ENCODE measurements at regions not wholly inside any gene's neighbourhood (a gene's known extent, or its start where the extent isn't known, plus 50 kb on each side); places are given as distances from the start of the nearest gene placed in this dataset.

GRCh38 chr7:121681700-121682099, 191.3 kb upstream of the PTPRZ1 start:
- Histone ChIP-seq H3K79me1 (ENCODE audit: low read depth in 1 of 2, low read length in 2 of 2) (no peaks in the 10 kb centered on the region), H2AK9ac (replicated peaks; ENCODE audit: low read depth, low read length, poor library complexity) (no peak overlapping the region), H3K18ac (ENCODE audit: low read depth, low read length) (no peak overlapping the region), H3K27me3 (ENCODE audit: control insufficient read depth, insufficient read depth, low read length) (no peaks in the 10 kb centered on the region), H3K27ac (ENCODE audit: insufficient read depth, low read length) (no peak overlapping the region), H3K4me2 (ENCODE audit: low read depth, low read length) (no peak overlapping the region), H3K23ac (ENCODE audit: low read depth, low read length) (no peak overlapping the region), H4K91ac (ENCODE audit: insufficient read depth, low read depth, low read length) (no peak overlapping the region), H2BK120ac (ENCODE audit: low read depth, low read length) (no peak overlapping the region), H2AK5ac (ENCODE audit: low read depth, low read length) (no peak overlapping the region), H3K4ac (ENCODE audit: low read depth, low read length) (no peak overlapping the region), H3K9ac (ENCODE audit: low read depth, low read length) (no peak overlapping the region), H2BK20ac (ENCODE audit: low read depth, low read length) (no peak overlapping the region), H4K20me1 (ENCODE audit: insufficient read depth, low read length) (no peaks in the 10 kb centered on the region), H2BK5ac (ENCODE audit: low read depth, low read length, poor library complexity, severe bottlenecking) (no peak overlapping the region), H4K8ac (ENCODE audit: low read depth in 2 of 2, low read length in 2 of 2) (no peak overlapping the region), H2BK15ac (ENCODE audit: low read depth, low read length) (no peak overlapping the region), H3K56ac (ENCODE audit: extremely low read depth, insufficient read depth, low read length) (no peak overlapping the region), H3K36me3 (ENCODE audit: control insufficient read depth, insufficient read depth, low read length) (no peaks in the 10 kb centered on the region), H3K4me1 (ENCODE audit: control insufficient read depth, insufficient read depth, low read length) (no peaks in the 10 kb centered on the region), H2AFZ (replicated peaks; ENCODE audit: low read length, poor library complexity) (no peak overlapping the region), H3K14ac (replicated peaks; ENCODE audit: low read depth, low read length) (no peak overlapping the region), H3K4me3 (ENCODE audit: insufficient read depth, low read depth, low read length) (no peak overlapping the region), H3K9me1 (ENCODE audit: insufficient read depth, low read length) (no peaks in the 10 kb centered on the region), H3K9me3 (ENCODE audit: control insufficient read depth, insufficient read depth, low read length) (no peaks in the 10 kb centered on the region), H4K5ac (ENCODE audit: low read depth, low read length) (no peak overlapping the region)
- ChIA-PET CTCF (no interaction called here), POLR2A (ENCODE audit: unreplicated experiment) (no interaction called here)
- no peak for ATAC-seq (ENCODE audit: low read depth)
- no peak for TF ChIP-seq RAD21 (IDR thresholded peaks at IDR 0.05; ENCODE audit: low read length)
- no peak for TF ChIP-seq ELK1 (IDR thresholded peaks at IDR 0.05; ENCODE audit: borderline replicate concordance, low read depth, low read length)
- no peak for TF ChIP-seq CEBPB (IDR thresholded peaks at IDR 0.05; ENCODE audit: low read depth, low read length)
- TF ChIP-seq NFE2L2 (IDR thresholded peaks at IDR 0.05; ENCODE audit: low read depth, low read length), result no peak
- TF ChIP-seq CTCF (conservative IDR thresholded peaks at IDR 0.05; ENCODE audit: low read depth, low read length), result no peak
- TF ChIP-seq FOS (IDR thresholded peaks at IDR 0.05; ENCODE audit: low read depth, low read length), result no peak
- TF ChIP-seq MXI1 (IDR thresholded peaks at IDR 0.05; ENCODE audit: borderline replicate concordance, low read depth, low read length), result no peak
- no peak for TF ChIP-seq RCOR1 (IDR thresholded peaks at IDR 0.05; ENCODE audit: insufficient replicate concordance, low read length)
- TF ChIP-seq POLR2A (IDR thresholded peaks at IDR 0.05; ENCODE audit: low read depth, low read length), result no peak
- no peak for TF ChIP-seq BHLHE40 (IDR thresholded peaks at IDR 0.05; ENCODE audit: low read depth, low read length)
- no peak for TF ChIP-seq SMC3 (IDR thresholded peaks at IDR 0.05; ENCODE audit: low read depth, low read length)
- no peak for TF ChIP-seq MAFK (IDR thresholded peaks at IDR 0.05; ENCODE audit: low read depth, low read length)
- no CpG with 5 or more reads among the region's 3 CpGs for WGBS, 2 experiments (ENCODE audit: extremely low coverage in 2 of 2, insufficient read length in 1 of 2)
- no peak for DNase-seq
- BruUV-seq (replicated peaks), result no TSS peak
- in situ Hi-C loops (cut with MboI; ENCODE audit: low sequenced_read_pairs) (no loop called here), intact Hi-C loops (cut with micrococcal nuclease) (no loop called here), dilution Hi-C loops (cut with HindIII; ENCODE audit: low sequenced_read_pairs, unreplicated experiment) (no loop called here)

Data from IMR-90 (cell line).